Erythroblast (primary cell): ENCODE measurements at regions not wholly inside any gene's neighbourhood (a gene's known extent, or its start where the extent isn't known, plus 50 kb on each side); places are given as distances from the start of the nearest gene placed in this dataset.

ENCODE experiments used
- GATA1 ChIP-seq: IDR thresholded peaks from 2 replicates; pipeline ENCODE4 v1.6.1; 2011; ENCODE audit warnings: low read depth, mild to moderate bottlenecking, control low read depth, low read length, moderate library complexity
- POLR2A ChIP-seq: IDR thresholded peaks from 2 replicates; pipeline ENCODE4 v1.6.1; 2011; ENCODE audit warnings: mild to moderate bottlenecking, low read length

GRCh38 chr1:213388199-213388598 lies 337.2 kb downstream of the RPS6KC1 start:
- TF ChIP-seq POLR2A (no peak), GATA1 (no peak)
